Upper lobe of right lung (tissue), 1 donor: ENCODE measurements at regions not wholly inside any gene's neighbourhood (a gene's known extent, or its start where the extent isn't known, plus 50 kb on each side); places are given as distances from the start of the nearest gene placed in this dataset.
A peak's percentile ranks its signal among the peaks of the same experiment; 100 is the strongest.

Source experiments
- ATAC-seq: fragments of 200-7000 bp; cut with Tn5 transposase; one replicate; pipeline ENCODE4 v1.9.1; 2020; ENCODE audit warnings: mild to moderate bottlenecking, moderate library complexity
- DNase-seq: peaks from one replicate; pipeline ENCODE4 v3.0.0-alpha.2; 2020
- H3K27ac ChIP-seq: fragments of 200-600 bp; one replicate; pipeline ENCODE4 v1.8.0; 2022
- H3K27me3 ChIP-seq: fragments of 200-600 bp; one replicate; pipeline ENCODE4 v1.8.0; 2022; ENCODE audit warnings: mild to moderate bottlenecking
- H3K36me3 ChIP-seq: fragments of 200-600 bp; one replicate; pipeline ENCODE4 v1.8.0; 2022
- H3K4me1 ChIP-seq: fragments of 200-600 bp; one replicate; pipeline ENCODE4 v1.8.0; 2022
- H3K4me3 ChIP-seq: fragments of 200-600 bp; one replicate; pipeline ENCODE4 v1.8.0; 2022; ENCODE audit warnings: mild to moderate bottlenecking
- H3K9me3 ChIP-seq: fragments of 200-600 bp; one replicate; pipeline ENCODE4 v1.8.0; 2022
- CTCF ChIP-seq: fragments of 200-600 bp; IDR thresholded peaks from one replicate; pipeline ENCODE4 v1.8.0; 2022; ENCODE audit warnings: antibody characterized with exemption
- intact Hi-C: fragments of 100-400 bp; cut with DNase I; formaldehyde crosslinking; loops from one replicate; pipeline ENCODE4 v1.11.0; 2022
- donor health status: DM: no; HTN: yes; CAD: no; lungs with severe emphysema.

- H3K36me3 ChIP-seq = no peaks in the 10 kb centered on the region
- no peak overlapping the region for H3K4me3 ChIP-seq
- TF ChIP-seq CTCF = no peak
- ATAC-seq (no peak), DNase-seq (no peak)
- H3K4me1 ChIP-seq = peaks cover 45% of the 10 kb centered on the region
- H3K9me3 ChIP-seq = no peaks in the 10 kb centered on the region
- no peak overlapping the region for H3K27ac ChIP-seq
- intact Hi-C loops = no loop called here
- no peaks in the 10 kb centered on the region for H3K27me3 ChIP-seq
Measured at GRCh38 chr14:49975276-49975675, 82.4 kb downstream of the ARF6 start.

GRCh38 chr14:49975799-49976198 lies 82.9 kb downstream of the ARF6 start:
- DNase-seq = no peak
- no peaks in the 10 kb centered on the region for H3K9me3 ChIP-seq
- intact Hi-C loops = no loop called here
- H3K4me1 ChIP-seq = peaks cover 39% of the 10 kb centered on the region
- peak; percentile 36 for ATAC-seq
- H3K27ac ChIP-seq = no peak overlapping the region
- no peak for TF ChIP-seq CTCF
- H3K27me3 ChIP-seq = no peaks in the 10 kb centered on the region
- no peak overlapping the region for H3K4me3 ChIP-seq
- no peaks in the 10 kb centered on the region for H3K36me3 ChIP-seq

- Histone ChIP-seq H3K4me1 (peaks cover 29% of the 10 kb centered on the region), H3K4me3 (no peak overlapping the region), H3K36me3 (no peaks in the 10 kb centered on the region), H3K27me3 (no peaks in the 10 kb centered on the region), H3K9me3 (no peaks in the 10 kb centered on the region), H3K27ac (no peak overlapping the region)
- peak; percentile 44 for ATAC-seq
- no peak for TF ChIP-seq CTCF
- no peak for DNase-seq
- intact Hi-C loops = no loop called here
Measured at GRCh38 chr14:49977126-49977841, 84.4 kb downstream of the ARF6 start.

- DNase-seq (no peak), ATAC-seq (no peak)
- TF ChIP-seq CTCF = no peak
- intact Hi-C loops = no loop called here
- Histone ChIP-seq H3K4me3 (no peak overlapping the region), H3K9me3 (no peaks in the 10 kb centered on the region), H3K27me3 (no peaks in the 10 kb centered on the region), H3K27ac (no peak overlapping the region), H3K4me1 (peaks cover 13% of the 10 kb centered on the region), H3K36me3 (no peaks in the 10 kb centered on the region)
Measured at GRCh38 chr14:49980027-49980426, 87.1 kb downstream of the ARF6 start.

- no peaks in the 10 kb centered on the region for H3K36me3 ChIP-seq
- H3K9me3 ChIP-seq = no peaks in the 10 kb centered on the region
- no peak for TF ChIP-seq CTCF
- peak overlapping the region; percentile 61 for H3K27ac ChIP-seq
- ATAC-seq = no peak
- DNase-seq = no peak
- intact Hi-C loops = no loop called here
- peak overlapping the region; percentile 22 for H3K4me3 ChIP-seq
- no peaks in the 10 kb centered on the region for H3K27me3 ChIP-seq
- peaks cover 18% of the 10 kb centered on the region for H3K4me1 ChIP-seq
Measured at GRCh38 chr14:49982082-49982481, 89.2 kb downstream of the ARF6 start.
